ENCODE measurements at regions not wholly inside any gene's neighbourhood (a gene's known extent, or its start where the extent isn't known, plus 50 kb on each side); places are given as distances from the start of the nearest gene placed in this dataset.

- WGBS (ENCODE audit: extremely low coverage, insufficient read length, low lambda C conversion rate) = no CpG with 5 or more reads among the region's 11 CpGs
Observed at GRCh38 chr22:27139935-27140511, 482.6 kb downstream of the MIAT start.

More at GRCh38 chr22:27139935-27140511, 482.6 kb downstream of the MIAT start:
- Histone ChIP-seq H3K27me3 (ENCODE audit: insufficient read depth, low read length) (no peaks in the 10 kb centered on the region; the same call in 1 of the 2 replicates), H2BK15ac (ENCODE audit: low read depth, low read length) (no peak overlapping the region), H4K91ac (ENCODE audit: insufficient read length, low read depth, low read length) (no peak overlapping the region), H3K14ac (ENCODE audit: insufficient read depth, low read length) (no peak overlapping the region), H3K23me2 (ENCODE audit: insufficient read length, low read depth, low read length, poor library complexity, severe bottlenecking) (no peaks in the 10 kb centered on the region), H3K4ac (ENCODE audit: low read depth, low read length) (no peak overlapping the region), H2AK5ac (ENCODE audit: insufficient read length, low read length) (no peak overlapping the region), H2BK5ac (ENCODE audit: insufficient read length, low read length) (no peak overlapping the region), H3T11ph (ENCODE audit: low read length) (no peak overlapping the region), H3K4me1 (ENCODE audit: insufficient read depth, low read length) (no peaks in the 10 kb centered on the region), H4K5ac (ENCODE audit: insufficient read length, low read depth, low read length) (no peak overlapping the region), H3K4me2 (ENCODE audit: insufficient read depth, insufficient read length, low read length) (no peak overlapping the region), H2BK12ac (ENCODE audit: insufficient read length, low read depth, low read length) (no peak overlapping the region), H3K9ac (ENCODE audit: extremely low read depth, insufficient read length, low read length) (no peak overlapping the region), H4K20me1 (ENCODE audit: control insufficient read depth, insufficient read depth, insufficient read length) (no peaks in the 10 kb centered on the region), H2BK20ac (ENCODE audit: low read depth, low read length, poor library complexity, severe bottlenecking) (no peak overlapping the region), H4K8ac (replicated peaks; ENCODE audit: insufficient read length, low read depth, low read length) (no peak overlapping the region), H3K56ac (ENCODE audit: insufficient read length, low read depth, low read length) (no peak overlapping the region), H3K79me2 (ENCODE audit: insufficient read depth, low read length) (no peaks in the 10 kb centered on the region), H3K23ac (ENCODE audit: insufficient read length, low read depth, low read length) (no peak overlapping the region), H3K9me3 (ENCODE audit: control insufficient read depth, low read depth, low read length) (no peaks in the 10 kb centered on the region), H3K27ac (ENCODE audit: insufficient read length, low read depth, low read length) (no peak overlapping the region), H2BK120ac (ENCODE audit: low read depth, low read length, poor library complexity, severe bottlenecking) (no peak overlapping the region), H3K18ac (ENCODE audit: insufficient read length, low read depth, low read length) (no peak overlapping the region), H3K79me1 (ENCODE audit: insufficient read depth, low read depth, low read length, poor library complexity, severe bottlenecking) (no peaks in the 10 kb centered on the region), H2AFZ (ENCODE audit: low read length) (no peak overlapping the region)
- Mint-ChIP-seq H3K9me3 (peaks cover 0 to 8% of the 10 kb centered on the region in 2 experiments; a peak in 1 of 5 replicates), H3K36me3 (ENCODE audit: insufficient read depth in 1 of 3, low read depth in 3 of 3) (peaks cover 0 to 7% (median 0%) of the 10 kb centered on the region in 3 experiments; a peak in 2 of 7 replicates), H3K4me3 (no peak overlapping the region), H3K27me3 (ENCODE audit: low read depth) (peaks cover 18% of the 10 kb centered on the region), H3K4me1 (peaks cover 2 to 4% of the 10 kb centered on the region in 2 experiments; a peak in 2 of 4 replicates), H3K27ac (no peak overlapping the region)
- DNase-seq = no peak
- no peak for TF ChIP-seq CTCF (conservative IDR thresholded peaks at IDR 0.05)
